Upper lobe of left lung (tissue), 6 donors: ENCODE measurements at regions not wholly inside any gene's neighbourhood (a gene's known extent, or its start where the extent isn't known, plus 50 kb on each side); places are given as distances from the start of the nearest gene placed in this dataset.

Experiments
- ATAC-seq, 2 donors: fragments of 200-7000 bp; cut with Tn5 transposase; one replicate each; pipeline ENCODE4 v1.9.1; 2022; ENCODE audit warnings: mild to moderate bottlenecking in 2 of 2, moderate library complexity in 2 of 2; ENCODE audit not compliant: low FRiP score in 2 of 2
- DNase-seq, 2 donors: peaks; one replicate each; pipeline ENCODE4 v3.0.0-alpha.2; 2019 to 2020
- H3K27ac ChIP-seq, 4 donors: fragments of 200-600 bp; sonication (generic); one replicate each; pipeline ENCODE4 v1.5.1; 2016 to 2019
- H3K27me3 ChIP-seq, 4 donors: fragments of 200-600 bp; sonication (generic); one replicate each; pipeline ENCODE4 v1.5.1; 2017 to 2019
- H3K36me3 ChIP-seq, 4 donors: fragments of 200-600 bp; sonication (generic); one replicate each; pipeline ENCODE4 v1.5.1; 2016 to 2019
- H3K4me1 ChIP-seq, 4 donors: fragments of 200-600 bp; sonication (generic); one replicate each; pipeline ENCODE4 v1.5.1; 2018 to 2019
- H3K4me3 ChIP-seq, 4 donors: fragments of 200-600 bp; sonication (generic); one replicate each; pipeline ENCODE4 v1.5.1; 2017 to 2019; ENCODE audit warnings: mild to moderate bottlenecking in 2 of 4, moderate library complexity in 1 of 4
- H3K9me3 ChIP-seq, 4 donors: fragments of 200-600 bp; sonication (generic); one replicate each; pipeline ENCODE4 v1.5.1; 2018 to 2019
- CTCF ChIP-seq, 6 experiments: fragments of 450-650 bp in 4 of 6; fragments of 200-600 bp in 2 of 6; sonication (generic) in 2 of 6; IDR thresholded peaks; one replicate each; pipeline ENCODE4 v1.5.1; 2016 to 2019; ENCODE audit warnings: antibody characterized with exemption in 6 of 6
- EP300 ChIP-seq, 4 donors: sonication (generic); formaldehyde crosslinking; IDR thresholded peaks; one replicate each; pipeline ENCODE4 v1.5.1; 2017; ENCODE audit warnings: antibody characterized with exemption in 4 of 4, control low read depth in 2 of 4
- POLR2A ChIP-seq, 4 donors: fragments of 450-650 bp; IDR thresholded peaks; one replicate each; pipeline ENCODE4 v1.5.1; 2016 to 2017; ENCODE audit warnings: antibody characterized with exemption in 4 of 4, mild to moderate bottlenecking in 2 of 4
- POLR2AphosphoS5 ChIP-seq, 2 donors: sonication (generic); formaldehyde crosslinking; IDR thresholded peaks; one replicate each; pipeline ENCODE4 v1.5.1; 2017; ENCODE audit warnings: antibody characterized with exemption in 2 of 2
- WGBS, 2 donors: methylation state at CpG; one replicate each; pipeline ENCODE4 v1.1.5; 2017 to 2018; 5-methylcytosine and 5-hydroxymethylcytosine counted together
- donor health status: DM: no; HTN: no; CAD: no; lungs with moderate emphysema.
- donor health status: DM: no; HTN: yes; CAD: no; lungs with severe emphysema.

GRCh38 chr3:25214034-25214433 is 214.0 kb upstream of the RARB start:
- DNase-seq (no peak), ATAC-seq (no peak)
- no peaks in the 10 kb centered on the region for H3K4me1 ChIP-seq
- no peaks in the 10 kb centered on the region for H3K27me3 ChIP-seq
- H3K36me3 ChIP-seq = no peaks in the 10 kb centered on the region
- no peak overlapping the region for H3K27ac ChIP-seq
- WGBS, 2 donors = 54 to 60% methylated on average over 2 of the region's 2 CpGs
- no peaks in the 10 kb centered on the region for H3K9me3 ChIP-seq
- no peak overlapping the region for H3K4me3 ChIP-seq
- TF ChIP-seq POLR2AphosphoS5 (IDR thresholded peaks at IDR 0.05) (no peak), CTCF (IDR thresholded peaks at IDR 0.05) (no peak), POLR2A (IDR thresholded peaks at IDR 0.05) (no peak), EP300 (IDR thresholded peaks at IDR 0.05) (no peak)

- H3K4me1 ChIP-seq = no peaks in the 10 kb centered on the region
- H3K4me3 ChIP-seq = no peak overlapping the region
- DNase-seq (no peak), ATAC-seq (no peak)
- no peak for TF ChIP-seq POLR2AphosphoS5 (IDR thresholded peaks at IDR 0.05)
- no peak for TF ChIP-seq CTCF (IDR thresholded peaks at IDR 0.05)
- TF ChIP-seq POLR2A (IDR thresholded peaks at IDR 0.05) = no peak
- no peak for TF ChIP-seq EP300 (IDR thresholded peaks at IDR 0.05)
- no peaks in the 10 kb centered on the region for H3K27me3 ChIP-seq
- H3K27ac ChIP-seq = no peak overlapping the region
- no peaks in the 10 kb centered on the region for H3K36me3 ChIP-seq
- no peaks in the 10 kb centered on the region for H3K9me3 ChIP-seq
Measured at GRCh38 chr3:25218362-25218761, 209.7 kb upstream of the RARB start.

- Histone ChIP-seq H3K4me3 (no peak overlapping the region), H3K27ac (no peak overlapping the region), H3K4me1 (no peaks in the 10 kb centered on the region), H3K36me3 (no peaks in the 10 kb centered on the region), H3K9me3 (no peaks in the 10 kb centered on the region), H3K27me3 (no peaks in the 10 kb centered on the region)
- 59 to 84% methylated on average over 1 of the region's 1 CpG for WGBS, 2 donors
- no peak for DNase-seq
- ATAC-seq = no peak
- no peak for TF ChIP-seq CTCF (IDR thresholded peaks at IDR 0.05)
- TF ChIP-seq POLR2AphosphoS5 (IDR thresholded peaks at IDR 0.05) = no peak
- no peak for TF ChIP-seq EP300 (IDR thresholded peaks at IDR 0.05)
- no peak for TF ChIP-seq POLR2A (IDR thresholded peaks at IDR 0.05)
Measured at GRCh38 chr3:25226747-25227146, 201.3 kb upstream of the RARB start.

GRCh38 chr3:25229586-25229985 is 198.5 kb upstream of the RARB start:
- H3K4me3 ChIP-seq = no peak overlapping the region
- no peak overlapping the region for H3K27ac ChIP-seq
- no peaks in the 10 kb centered on the region for H3K4me1 ChIP-seq
- WGBS, 2 donors = 59 to 60% methylated on average over 2 of the region's 2 CpGs
- TF ChIP-seq POLR2A (IDR thresholded peaks at IDR 0.05) (no peak), POLR2AphosphoS5 (IDR thresholded peaks at IDR 0.05) (no peak), EP300 (IDR thresholded peaks at IDR 0.05) (no peak)
- H3K9me3 ChIP-seq = no peaks in the 10 kb centered on the region
- H3K36me3 ChIP-seq = no peaks in the 10 kb centered on the region
- no peaks in the 10 kb centered on the region for H3K27me3 ChIP-seq
- DNase-seq (no peak), ATAC-seq (no peak)

- no peak for ATAC-seq
- Histone ChIP-seq H3K9me3 (no peaks in the 10 kb centered on the region), H3K4me3 (no peak overlapping the region), H3K27ac (no peak overlapping the region), H3K4me1 (no peaks in the 10 kb centered on the region), H3K36me3 (no peaks in the 10 kb centered on the region), H3K27me3 (no peaks in the 10 kb centered on the region)
- 3 to 6% methylated on average over 1 of the region's 1 CpG for WGBS, 2 donors
- TF ChIP-seq POLR2AphosphoS5 (IDR thresholded peaks at IDR 0.05) = no peak
- TF ChIP-seq CTCF (IDR thresholded peaks at IDR 0.05) = no peak
- DNase-seq = no peak
Measured at GRCh38 chr3:25235031-25235430, 193.0 kb upstream of the RARB start.
